Calu3 (cell line): ENCODE measurements at regions not wholly inside any gene's neighbourhood (a gene's known extent, or its start where the extent isn't known, plus 50 kb on each side); places are given as distances from the start of the nearest gene placed in this dataset.

Experiments used
- BruUV-seq: library from RNA; stranded (reverse); fragments of 400-500 nt; replicated peaks from 2 replicates; lab custom pipeline; 2021; lab: Mats Ljungman, UMichigan
- CTCF ChIA-PET: fragments of 300-600 bp; sonication (Branson Sonifier 250); formaldehyde crosslinking; loops from one replicate; lab custom pipeline; 2022; ENCODE audit warnings: antibody characterized with exemption; lab: Charles Lee
- DNase-seq: peaks from one replicate; pipeline ENCODE4 v3.0.0; 2022
- H3K27ac Mint-ChIP-seq: one replicate; pipeline ENCODE4 v1.8.0; 2022; ENCODE audit warnings: mixed read lengths; ENCODE audit not compliant: unreplicated experiment
- H3K27me3 Mint-ChIP-seq: one replicate; pipeline ENCODE4 v1.8.0; 2022; ENCODE audit warnings: mixed read lengths; ENCODE audit not compliant: unreplicated experiment
- H3K36me3 Mint-ChIP-seq: one replicate; pipeline ENCODE4 v1.8.0; 2022; ENCODE audit warnings: mild to moderate bottlenecking, moderate library complexity, mixed read lengths; ENCODE audit not compliant: insufficient read depth, unreplicated experiment
- H3K4me1 Mint-ChIP-seq: one replicate; pipeline ENCODE4 v1.8.0; 2022; ENCODE audit warnings: mild to moderate bottlenecking, low read depth, mixed read lengths; ENCODE audit not compliant: unreplicated experiment
- H3K4me3 Mint-ChIP-seq: one replicate; pipeline ENCODE4 v1.8.0; 2022; ENCODE audit warnings: mild to moderate bottlenecking, low read depth, moderate library complexity, mixed read lengths; ENCODE audit not compliant: unreplicated experiment
- H3K9me3 Mint-ChIP-seq: one replicate; pipeline ENCODE4 v1.8.0; 2022; ENCODE audit warnings: low read depth, mixed read lengths; ENCODE audit not compliant: unreplicated experiment
- intact Hi-C: fragments of 100-400 bp; cut with micrococcal nuclease; formaldehyde crosslinking; loops from one replicate; pipeline ENCODE4 v1.10.0; 2022; ENCODE audit not compliant: unreplicated experiment
- TF ChIP-seq, protein P1 (sequence below): fragments of 200-600 bp; IDR thresholded peaks from one replicate; pipeline ENCODE4 v1.8.0; 2022; ENCODE audit warnings: antibody characterized with exemption; ENCODE audit not compliant: unreplicated experiment

DNA sequence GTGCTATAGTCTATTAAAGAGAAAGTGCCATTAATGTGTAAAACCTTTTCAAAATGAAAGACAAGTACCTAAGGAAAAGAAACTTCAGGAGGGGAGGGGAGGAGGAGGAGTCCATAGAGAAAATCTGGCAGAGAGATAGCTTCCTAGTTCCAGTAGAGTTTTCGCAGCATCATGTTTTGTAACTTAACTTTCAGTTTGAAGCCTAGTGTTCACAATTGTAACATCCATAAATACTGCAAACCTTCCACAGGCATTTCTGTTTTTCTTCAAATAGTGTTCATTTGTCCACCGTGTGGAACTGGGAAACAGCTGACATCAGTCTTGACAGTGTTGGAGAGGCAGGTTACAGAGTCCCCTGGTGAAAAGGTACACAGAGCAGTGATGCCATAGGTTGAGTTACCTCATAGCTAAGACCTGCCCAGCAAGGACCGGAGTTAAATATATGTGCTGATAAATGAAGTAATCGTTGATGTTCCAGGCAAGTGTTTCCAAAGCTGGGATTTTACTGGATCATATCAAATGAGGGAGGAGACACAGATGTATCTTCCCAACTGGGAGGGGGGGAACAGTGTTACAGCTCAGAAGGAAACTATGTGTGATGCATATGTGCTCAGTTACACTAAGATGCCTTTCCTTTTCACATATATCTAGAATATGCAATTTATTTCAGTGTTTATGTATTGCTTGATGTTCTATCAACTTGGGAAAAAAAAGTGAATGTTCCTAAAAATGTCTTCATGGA is 369.5 kb upstream of the FAM241A start:
- no peak for DNase-seq
- H3K4me1 Mint-ChIP-seq: peaks cover 11% of the 10 kb centered on the region
- TF ChIP-seq, protein P1, sequence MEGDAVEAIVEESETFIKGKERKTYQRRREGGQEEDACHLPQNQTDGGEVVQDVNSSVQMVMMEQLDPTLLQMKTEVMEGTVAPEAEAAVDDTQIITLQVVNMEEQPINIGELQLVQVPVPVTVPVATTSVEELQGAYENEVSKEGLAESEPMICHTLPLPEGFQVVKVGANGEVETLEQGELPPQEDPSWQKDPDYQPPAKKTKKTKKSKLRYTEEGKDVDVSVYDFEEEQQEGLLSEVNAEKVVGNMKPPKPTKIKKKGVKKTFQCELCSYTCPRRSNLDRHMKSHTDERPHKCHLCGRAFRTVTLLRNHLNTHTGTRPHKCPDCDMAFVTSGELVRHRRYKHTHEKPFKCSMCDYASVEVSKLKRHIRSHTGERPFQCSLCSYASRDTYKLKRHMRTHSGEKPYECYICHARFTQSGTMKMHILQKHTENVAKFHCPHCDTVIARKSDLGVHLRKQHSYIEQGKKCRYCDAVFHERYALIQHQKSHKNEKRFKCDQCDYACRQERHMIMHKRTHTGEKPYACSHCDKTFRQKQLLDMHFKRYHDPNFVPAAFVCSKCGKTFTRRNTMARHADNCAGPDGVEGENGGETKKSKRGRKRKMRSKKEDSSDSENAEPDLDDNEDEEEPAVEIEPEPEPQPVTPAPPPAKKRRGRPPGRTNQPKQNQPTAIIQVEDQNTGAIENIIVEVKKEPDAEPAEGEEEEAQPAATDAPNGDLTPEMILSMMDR: no peak
- intact Hi-C loops: no loop called here
- no peaks in the 10 kb centered on the region for H3K36me3 Mint-ChIP-seq
- H3K27me3 Mint-ChIP-seq: no peaks in the 10 kb centered on the region
- no peak overlapping the region for H3K27ac Mint-ChIP-seq
- CTCF ChIA-PET: no interaction called here
- H3K4me3 Mint-ChIP-seq: no peak overlapping the region
- BruUV-seq: no TSS peak
- H3K9me3 Mint-ChIP-seq: no peaks in the 10 kb centered on the region

DNA sequence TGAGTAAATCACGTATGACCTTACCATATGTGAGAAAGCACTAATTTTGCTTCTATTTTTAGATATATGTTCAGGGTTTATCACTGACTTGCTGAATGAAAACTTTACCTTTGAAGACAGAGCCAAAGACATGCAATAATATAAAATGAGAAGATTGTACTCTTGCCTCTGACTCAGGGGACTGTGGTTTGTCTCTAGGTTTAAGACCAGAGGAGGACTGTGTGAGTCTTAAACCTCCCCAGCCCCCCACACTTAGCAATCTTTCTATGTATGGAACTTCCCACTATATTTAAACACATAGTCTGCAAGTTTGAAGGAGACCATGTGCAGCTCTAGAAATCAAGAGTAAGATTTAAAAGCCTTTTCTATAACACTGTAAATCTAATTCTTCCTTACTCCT is 368.7 kb upstream of the FAM241A start:
- TF ChIP-seq, protein P1: no peak
- intact Hi-C loops: no loop called here
- Mint-ChIP-seq H3K4me3 (no peak overlapping the region), H3K36me3 (no peaks in the 10 kb centered on the region), H3K9me3 (no peaks in the 10 kb centered on the region), H3K4me1 (peaks cover 11% of the 10 kb centered on the region), H3K27me3 (no peaks in the 10 kb centered on the region), H3K27ac (peak overlapping the region; percentile 18)
- BruUV-seq: no TSS peak
- CTCF ChIA-PET: no interaction called here
- DNase-seq: no peak

DNA sequence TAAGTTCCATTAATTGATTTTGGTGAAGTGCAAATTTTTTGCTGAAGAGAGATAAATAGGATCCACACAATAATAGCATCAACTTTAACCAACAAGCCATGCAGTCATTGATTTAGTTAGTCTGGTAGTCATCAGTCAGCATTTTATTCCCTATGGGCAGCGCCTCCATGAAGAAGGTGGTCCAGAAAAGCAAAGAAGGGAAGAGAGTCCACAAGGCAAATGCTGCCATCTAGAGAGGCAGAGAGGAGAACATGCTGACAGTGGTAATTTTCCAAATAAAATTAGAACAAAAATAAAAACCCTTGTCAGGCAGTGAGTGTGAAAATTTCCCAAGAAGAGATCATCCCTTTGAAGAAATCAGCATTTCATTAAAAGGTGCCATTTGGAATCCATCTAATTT is 366.7 kb upstream of the FAM241A start:
- TF ChIP-seq, protein P1: no peak

DNA sequence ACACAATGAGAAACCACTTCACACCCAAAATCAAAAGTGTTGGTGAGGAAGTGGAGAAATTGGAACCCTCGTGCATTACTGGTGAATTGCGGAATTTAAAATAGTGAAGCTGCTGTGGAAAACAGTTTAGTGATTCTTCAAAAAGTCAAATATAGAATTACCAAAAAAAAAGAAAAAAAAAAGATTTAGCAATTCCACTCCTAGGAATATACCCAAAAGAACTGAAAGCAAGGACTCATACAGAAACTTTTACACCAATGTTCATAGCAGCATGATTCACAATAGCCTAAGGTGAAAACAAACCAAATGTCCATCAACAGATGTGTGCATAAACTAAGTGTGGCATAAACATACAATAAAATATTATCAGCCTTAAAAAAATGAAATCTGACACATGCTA is 364.3 kb upstream of the FAM241A start:
- no TSS peak for BruUV-seq
- H3K9me3 Mint-ChIP-seq: no peaks in the 10 kb centered on the region
- intact Hi-C loops: no loop called here
- TF ChIP-seq, protein P1: no peak
- no peaks in the 10 kb centered on the region for H3K27me3 Mint-ChIP-seq
- no peak overlapping the region for H3K4me3 Mint-ChIP-seq
- no peaks in the 10 kb centered on the region for H3K36me3 Mint-ChIP-seq
- no peak for DNase-seq
- CTCF ChIA-PET: no interaction called here
- H3K4me1 Mint-ChIP-seq: no peaks in the 10 kb centered on the region
- H3K27ac Mint-ChIP-seq: no peak overlapping the region

More for the DNA sequence above, 366.7 kb upstream of the FAM241A start:
- no peaks in the 10 kb centered on the region for H3K27me3 Mint-ChIP-seq
- H3K4me3 Mint-ChIP-seq: no peak overlapping the region
- no peaks in the 10 kb centered on the region for H3K36me3 Mint-ChIP-seq
- no peak overlapping the region for H3K27ac Mint-ChIP-seq
- no TSS peak for BruUV-seq
- no peak for DNase-seq
- intact Hi-C loops: loop anchor here (2.0 kb wide), 1 partner anchor 136 kb away; no protein-coding TSS in a partner anchor
- H3K9me3 Mint-ChIP-seq: no peaks in the 10 kb centered on the region
- CTCF ChIA-PET: no interaction called here
- peaks cover 11% of the 10 kb centered on the region for H3K4me1 Mint-ChIP-seq
